NCI-H69 (cell line): ENCODE measurements at regions not wholly inside any gene's neighbourhood (a gene's known extent, or its start where the extent isn't known, plus 50 kb on each side); places are given as distances from the start of the nearest gene placed in this dataset.
A peak's percentile ranks its signal among the peaks of the same experiment; 100 is the strongest.
"Not testable (repeated sequence)": the region's sequence is repeated elsewhere in the genome, so short reads cannot be mapped to it uniquely, and the experiment has no call there.

Source experiments
- DNase-seq: peaks from one replicate; lab custom pipeline; 2025; lab: John Stamatoyannopoulos, UW

- no peak for DNase-seq
Observed at GRCh38 chr10:125554016-125554703, 128.8 kb downstream of the TEX36 start.

GRCh38 chr10:125553091-125553490 lies 129.9 kb downstream of the TEX36 start:
- DNase-seq, result no peak

DNA sequence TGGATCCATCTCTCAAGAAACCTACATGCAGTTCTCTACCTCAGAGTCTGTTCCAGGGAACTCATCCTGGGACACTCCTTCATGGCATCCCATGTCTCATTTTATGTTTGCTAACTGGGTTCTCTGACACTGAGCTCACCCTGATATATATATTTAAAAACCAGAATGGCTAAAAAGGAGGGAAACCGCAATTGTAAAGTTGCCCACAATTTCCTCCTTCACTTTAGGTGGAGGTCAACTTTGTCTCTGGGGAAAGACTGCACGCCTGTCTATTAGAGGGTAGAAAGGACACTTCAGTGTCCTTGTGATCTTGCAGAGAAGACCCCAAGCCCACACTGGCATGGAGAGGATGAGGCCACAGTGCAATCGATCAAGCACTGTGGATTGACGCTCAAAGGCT lies 131.7 kb downstream of the TEX36 start:
- DNase-seq, result no peak

- DNase-seq, result no peak
Observed at GRCh38 chr10:125550362-125550761, 132.6 kb downstream of the TEX36 start.

DNA sequence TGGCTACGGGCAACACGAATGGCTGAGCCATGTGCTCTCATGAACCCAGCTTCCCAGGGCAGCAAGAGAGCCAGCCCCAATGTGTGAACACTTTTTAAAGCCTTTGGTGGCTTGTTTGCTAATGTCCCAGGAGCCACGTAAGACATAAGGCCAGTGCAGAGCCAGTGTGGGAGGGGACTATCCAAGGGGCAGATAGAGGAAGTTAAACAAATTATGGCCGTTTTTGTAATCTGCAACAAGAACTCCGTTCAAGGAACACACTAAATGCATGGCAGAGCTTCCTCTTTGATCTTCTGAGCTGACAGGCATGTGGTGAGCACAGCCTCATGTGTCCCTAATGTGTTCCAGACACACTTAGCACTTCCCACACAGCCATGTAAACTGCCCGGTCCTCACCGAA lies 133.3 kb downstream of the TEX36 start:
- no peak for DNase-seq

DNA sequence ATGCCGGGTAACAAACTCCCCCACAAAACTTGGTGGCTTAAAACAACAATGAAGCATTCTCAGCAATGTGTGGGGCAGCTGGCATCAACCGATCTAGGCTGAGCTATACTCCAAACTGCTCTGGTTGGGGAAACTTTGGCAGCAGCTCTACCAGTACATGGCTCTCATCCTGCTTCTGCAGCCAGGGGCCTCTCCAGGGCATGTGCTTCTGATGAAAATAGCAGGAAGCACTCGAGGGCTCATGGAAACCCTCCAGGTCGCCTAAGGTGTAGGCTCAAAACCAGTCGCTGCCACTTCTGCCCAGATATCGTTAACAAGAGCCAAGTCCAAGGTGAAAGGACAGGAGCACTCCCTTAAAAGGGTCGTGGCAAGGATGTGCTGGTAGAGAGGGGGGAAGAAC lies 134.1 kb downstream of the TEX36 start:
- DNase-seq, result no peak

DNA sequence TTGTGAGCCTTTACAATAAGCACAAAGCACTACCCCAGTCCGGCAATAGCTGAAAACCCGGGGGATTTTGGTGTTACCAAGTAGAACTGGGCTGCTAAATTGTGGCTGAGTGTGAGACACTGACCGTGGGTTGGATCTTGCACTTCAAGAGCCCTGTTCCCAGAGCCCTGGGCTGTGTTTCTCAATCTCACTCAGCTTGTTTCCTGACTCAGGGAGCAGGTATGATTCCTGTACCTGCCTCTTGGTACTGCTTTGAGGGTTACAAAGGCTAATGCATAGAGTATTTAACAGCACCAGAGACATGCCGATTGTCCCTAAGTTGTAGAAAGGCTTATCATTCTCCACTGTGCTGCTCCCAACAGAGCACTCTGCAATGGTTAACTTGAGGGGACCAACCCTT lies 134.6 kb downstream of the TEX36 start:
- no peak for DNase-seq

GRCh38 chr10:125547010-125547650 lies 135.8 kb downstream of the TEX36 start:
- DNase-seq, result no peak

DNA sequence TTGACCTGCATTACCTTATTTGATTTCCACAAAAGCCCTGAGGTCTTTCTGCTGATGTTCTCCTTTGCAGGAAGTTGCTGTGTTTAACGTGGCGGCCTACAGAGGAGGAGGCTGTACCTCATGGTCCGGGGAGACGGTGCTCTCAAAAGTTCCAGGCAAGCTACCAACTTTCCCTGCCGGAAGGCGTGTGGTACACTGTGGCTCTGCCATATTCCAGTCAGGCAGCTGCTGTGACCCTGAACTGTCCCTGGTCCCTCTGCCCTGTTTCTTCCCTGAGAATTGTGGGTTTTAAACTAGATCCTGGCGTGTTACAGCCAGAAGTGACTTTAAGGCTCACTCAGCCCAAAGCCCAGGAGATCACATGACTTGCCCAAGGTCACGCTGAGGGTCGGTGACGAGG lies 139.2 kb downstream of the TEX36 start:
- no peak for DNase-seq

DNA sequence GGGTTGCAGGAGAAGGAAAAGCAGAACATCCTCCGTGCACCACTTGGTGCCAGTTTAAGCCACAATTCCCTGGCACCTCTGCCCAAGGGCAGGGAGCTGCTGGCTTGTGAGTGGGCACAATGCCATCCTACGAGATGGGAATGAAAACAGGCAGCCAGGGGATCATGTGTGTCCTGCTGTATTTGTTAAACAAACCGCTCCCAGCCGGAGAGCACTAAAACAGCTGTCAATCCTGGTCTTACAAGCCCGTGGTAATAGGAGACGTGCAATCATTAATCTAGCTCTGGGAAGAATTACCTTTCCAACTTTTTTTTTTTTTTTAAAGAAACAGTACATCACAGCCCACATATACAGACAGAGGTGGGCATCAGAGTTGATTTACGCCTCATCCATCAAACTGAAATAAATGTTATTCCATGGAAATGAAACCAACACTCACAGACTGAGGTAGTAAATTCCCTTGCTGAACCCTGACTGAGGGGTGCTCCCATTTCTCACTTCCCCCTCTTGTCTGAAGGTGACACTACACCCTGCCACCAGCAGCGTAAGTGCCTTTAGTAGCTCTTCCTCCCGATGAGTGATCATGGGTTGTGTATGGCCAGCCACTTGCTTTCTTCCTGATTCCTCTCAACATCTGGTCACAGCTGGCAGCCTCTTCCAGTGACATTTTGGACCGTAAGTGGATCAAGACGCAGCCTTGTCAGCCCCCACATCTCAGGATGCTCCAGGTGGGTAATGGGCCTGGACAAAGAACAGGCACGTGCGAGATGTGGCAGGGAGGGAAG lies 143.8 kb downstream of the TEX36 start:
- DNase-seq, result peak; percentile 62

GRCh38 chr10:125536236-125536635 lies 146.7 kb downstream of the TEX36 start:
- no peak for DNase-seq

GRCh38 chr10:125535559-125535958 lies 147.4 kb downstream of the TEX36 start:
- DNase-seq, result no peak

DNA sequence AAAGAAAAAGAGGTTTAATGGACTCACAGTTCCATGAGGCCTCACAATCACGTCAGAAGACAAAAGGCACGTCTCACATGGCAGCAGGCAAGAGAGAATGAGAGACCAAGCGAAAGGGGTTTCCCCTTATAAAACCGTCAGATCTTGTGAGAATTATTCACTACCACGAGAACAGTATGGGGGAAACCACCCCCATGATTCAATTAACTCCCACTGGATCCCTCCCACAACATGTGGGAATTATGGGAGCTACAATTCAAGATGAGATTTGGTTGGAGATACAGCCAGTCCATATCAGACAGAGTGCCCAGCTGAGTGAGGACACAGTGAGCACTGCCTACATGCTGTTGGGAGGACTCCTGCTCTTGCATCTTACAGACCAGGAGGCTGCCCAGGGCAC lies 148.4 kb downstream of the TEX36 start:
- no peak for DNase-seq

DNA sequence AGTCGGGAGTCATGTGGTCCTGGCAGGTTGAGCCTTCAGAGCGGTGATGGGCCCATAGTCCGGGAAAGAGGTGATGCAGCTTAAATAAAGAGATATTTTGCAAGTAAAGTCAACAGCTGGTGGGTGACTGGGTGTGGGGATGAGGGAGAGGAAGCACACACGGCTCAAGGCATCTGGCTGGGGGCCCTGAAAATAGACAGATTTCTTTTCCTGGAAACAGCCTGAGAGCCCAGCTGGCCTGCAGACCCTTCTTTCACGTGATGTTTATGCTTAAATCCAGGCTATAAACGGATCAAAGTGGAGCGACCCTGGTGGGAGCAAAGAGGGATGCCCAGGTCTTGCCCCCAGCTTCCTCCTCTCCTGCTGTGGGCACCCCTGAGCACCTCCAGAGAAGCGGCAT lies 149.1 kb downstream of the TEX36 start:
- no peak for DNase-seq

DNA sequence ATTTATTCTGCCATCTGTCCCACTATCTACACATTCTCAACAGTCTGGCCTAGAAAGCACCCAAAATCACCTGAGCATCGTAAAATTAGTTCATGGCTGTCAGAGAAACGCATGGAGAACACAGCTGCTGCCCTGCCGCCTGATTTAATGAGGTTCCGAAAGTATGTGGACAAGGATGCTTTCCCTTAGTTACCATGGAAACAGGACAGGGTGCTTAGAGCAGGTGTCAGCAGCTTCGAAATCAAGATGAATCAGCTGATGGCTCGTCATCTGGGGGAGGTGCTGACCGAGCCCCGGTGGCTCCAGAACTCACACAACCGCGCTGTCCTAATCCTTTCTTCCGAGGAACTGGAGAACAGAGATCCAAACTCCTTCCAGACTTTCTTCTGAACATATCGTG lies 151.5 kb downstream of the TEX36 start:
- DNase-seq, result peak; percentile 11

DNA sequence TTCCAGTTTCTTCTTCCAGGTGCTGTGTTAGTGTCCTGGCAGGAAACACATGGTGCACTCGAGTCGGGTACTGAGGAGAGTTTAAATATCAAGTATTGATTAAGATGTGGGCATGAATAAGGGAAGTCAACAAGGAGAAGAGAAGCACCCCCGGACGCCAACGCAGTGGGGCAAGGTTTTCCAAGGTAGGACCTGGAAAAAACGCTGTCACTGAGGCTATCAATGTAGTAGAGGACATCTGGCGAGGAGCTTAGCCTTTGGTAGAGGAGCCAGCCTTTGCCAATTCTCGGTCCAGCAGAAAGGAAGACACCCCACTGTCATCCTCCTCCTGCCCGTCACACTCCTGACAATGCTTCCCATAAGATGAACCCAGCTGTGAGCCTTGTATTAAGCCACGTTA lies 159.6 kb downstream of the TEX36 start:
- no peak for DNase-seq

DNA sequence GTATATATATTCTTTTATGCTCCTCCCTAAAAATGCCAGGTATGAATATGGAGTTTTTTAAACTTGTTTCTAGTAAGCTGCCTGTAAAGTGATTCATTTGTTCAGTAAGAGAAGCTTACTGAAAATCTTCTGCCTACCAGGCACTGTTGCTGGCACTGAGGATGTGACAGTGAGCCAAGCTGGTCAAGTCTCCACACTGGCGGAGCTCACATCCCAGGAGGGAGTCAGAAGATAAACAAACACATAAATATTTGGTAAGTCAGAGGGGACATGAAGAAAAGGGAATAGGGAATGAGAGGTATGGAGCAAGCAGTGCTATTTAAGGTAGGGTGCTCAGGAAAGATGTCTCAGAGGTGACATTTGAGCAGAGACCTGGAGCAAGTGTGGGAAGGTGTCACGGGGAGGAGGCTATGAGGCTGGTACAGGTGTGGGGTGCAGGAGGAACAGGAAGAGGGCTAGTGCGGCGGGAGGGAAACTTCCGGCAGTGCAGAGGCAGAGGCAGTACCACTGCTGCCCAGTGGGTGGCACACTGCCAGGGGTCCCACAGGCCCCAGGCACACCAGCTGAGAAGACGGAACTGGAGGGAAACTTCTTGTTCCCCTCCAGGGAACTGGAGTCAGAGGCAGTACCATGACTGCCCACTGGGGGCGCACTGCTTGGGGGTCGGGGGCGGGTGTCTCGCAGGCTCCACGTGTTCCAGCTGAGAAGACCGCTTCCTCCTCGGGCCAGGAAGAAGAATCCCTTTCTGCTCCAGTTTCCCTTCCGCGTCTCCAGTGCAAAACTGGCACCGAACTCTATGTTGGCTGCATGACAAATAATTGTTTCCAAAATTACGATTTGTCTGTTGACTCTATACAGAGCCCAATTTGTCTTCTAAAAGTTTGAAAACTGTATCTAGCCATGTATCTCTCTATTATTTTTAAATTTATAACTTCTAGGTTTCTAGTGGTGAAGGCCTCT lies 161.0 kb downstream of the TEX36 start:
- peak; percentile 5 for DNase-seq

- no peak for DNase-seq
Observed at GRCh38 chr10:125520968-125521367, 162.0 kb downstream of the TEX36 start.

- not testable (repeated sequence) for DNase-seq
Observed at GRCh38 chr10:125518397-125518796, 164.6 kb downstream of the TEX36 start.

DNA sequence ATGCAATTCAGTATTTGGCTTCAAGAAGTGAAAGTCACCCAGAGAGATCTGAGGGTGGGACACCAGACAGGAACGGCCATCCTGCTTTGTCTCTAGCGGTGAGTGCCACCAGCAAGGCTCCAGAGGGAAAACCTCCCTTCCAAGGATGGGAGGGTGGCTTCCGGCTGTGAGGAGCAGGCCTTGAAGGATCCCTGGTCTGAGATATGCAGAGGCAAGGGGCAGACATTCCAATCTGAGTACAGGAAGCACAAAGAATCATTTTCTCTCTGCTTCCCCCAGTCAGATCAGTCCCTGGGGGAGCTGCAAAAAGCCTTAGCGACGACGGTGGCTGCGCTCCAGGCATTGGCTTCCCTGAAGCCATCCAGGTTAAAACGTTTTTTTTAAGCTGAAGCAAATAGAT lies 167.4 kb downstream of the TEX36 start:
- DNase-seq, result no peak

DNA sequence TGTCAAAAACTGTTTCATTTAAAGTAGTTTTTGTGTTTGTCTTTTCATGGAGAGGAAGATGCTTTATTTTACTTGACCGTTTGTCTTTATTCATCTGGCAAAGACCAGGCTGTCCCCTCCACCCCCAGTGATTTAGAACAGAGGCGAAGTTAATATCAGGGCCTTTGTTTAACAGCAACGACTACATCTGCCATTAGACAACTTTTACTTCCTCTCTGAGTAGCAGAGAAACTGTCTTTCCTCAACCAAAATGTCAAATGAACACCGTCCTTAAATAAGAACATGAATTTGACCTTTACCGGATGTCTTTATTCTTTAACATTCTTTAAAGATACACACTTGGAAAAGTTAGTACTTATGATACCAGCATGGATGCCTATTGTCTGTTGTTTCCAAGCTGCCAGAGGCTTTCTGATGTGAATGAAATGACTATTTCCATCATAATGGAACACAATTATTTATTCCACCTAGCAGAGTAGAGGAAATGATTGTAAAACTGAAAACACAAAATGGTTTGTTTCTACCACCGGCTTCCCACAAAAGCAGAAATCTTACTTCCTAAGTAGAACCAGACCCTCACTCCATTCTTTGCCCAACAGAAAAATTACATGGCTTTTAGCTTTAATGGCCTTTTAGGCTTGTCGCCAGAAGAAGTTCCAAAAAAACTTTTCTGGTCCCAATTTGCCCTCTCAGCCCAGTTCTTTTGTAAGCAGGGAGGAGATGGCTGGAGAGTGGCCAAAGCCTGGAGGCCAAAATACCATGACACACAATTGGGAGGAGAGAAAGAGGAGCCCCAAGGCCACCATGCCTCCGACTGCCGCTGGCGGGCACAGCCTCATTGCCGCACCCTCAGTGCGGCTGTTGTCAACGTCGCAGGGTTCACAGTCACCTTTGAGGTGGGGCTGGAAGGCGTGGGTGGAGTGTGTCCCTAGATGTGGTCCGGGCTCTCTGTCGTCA lies 168.5 kb downstream of the TEX36 start:
- no peak for DNase-seq
